ENCODE measurements at regions not wholly inside any gene's neighbourhood (a gene's known extent, or its start where the extent isn't known, plus 50 kb on each side); places are given as distances from the start of the nearest gene placed in this dataset.

DNA sequence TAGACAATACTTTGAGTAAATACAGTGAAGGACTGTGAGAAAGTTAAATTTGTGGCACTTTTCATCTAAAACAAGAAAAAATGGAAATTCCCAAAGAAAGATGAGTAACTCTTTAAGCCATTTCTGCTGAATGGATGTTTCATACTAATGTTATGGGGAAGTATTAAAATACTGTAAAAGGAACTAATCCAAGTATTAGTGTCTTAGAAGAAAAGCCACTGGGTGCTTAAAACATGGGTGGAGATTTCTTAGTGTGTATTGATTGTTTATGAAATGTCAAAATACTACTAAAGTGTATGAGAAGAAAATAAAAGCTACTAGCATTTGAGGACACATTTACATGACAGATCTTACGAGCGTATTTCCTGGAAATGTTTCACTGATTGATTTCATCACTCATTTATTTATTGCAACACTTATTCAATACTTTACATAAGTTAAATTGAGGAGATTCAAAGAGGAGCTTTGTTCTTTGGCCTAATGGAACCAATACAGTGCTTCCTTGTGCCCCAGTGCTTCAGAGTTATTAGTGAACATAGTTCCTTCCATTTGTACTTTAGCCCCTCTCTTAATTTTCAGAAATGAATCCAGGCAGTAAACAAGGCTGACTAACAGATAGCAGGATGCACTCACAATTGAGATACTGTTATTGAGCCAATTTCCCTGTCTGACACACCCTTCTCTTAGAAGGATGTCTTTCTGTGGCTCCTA lies 155.5 kb upstream of the AHR start:
- TF ChIP-seq POLR2A (IDR thresholded peaks at IDR 0.05), result no peak
- TF ChIP-seq, protein P1, sequence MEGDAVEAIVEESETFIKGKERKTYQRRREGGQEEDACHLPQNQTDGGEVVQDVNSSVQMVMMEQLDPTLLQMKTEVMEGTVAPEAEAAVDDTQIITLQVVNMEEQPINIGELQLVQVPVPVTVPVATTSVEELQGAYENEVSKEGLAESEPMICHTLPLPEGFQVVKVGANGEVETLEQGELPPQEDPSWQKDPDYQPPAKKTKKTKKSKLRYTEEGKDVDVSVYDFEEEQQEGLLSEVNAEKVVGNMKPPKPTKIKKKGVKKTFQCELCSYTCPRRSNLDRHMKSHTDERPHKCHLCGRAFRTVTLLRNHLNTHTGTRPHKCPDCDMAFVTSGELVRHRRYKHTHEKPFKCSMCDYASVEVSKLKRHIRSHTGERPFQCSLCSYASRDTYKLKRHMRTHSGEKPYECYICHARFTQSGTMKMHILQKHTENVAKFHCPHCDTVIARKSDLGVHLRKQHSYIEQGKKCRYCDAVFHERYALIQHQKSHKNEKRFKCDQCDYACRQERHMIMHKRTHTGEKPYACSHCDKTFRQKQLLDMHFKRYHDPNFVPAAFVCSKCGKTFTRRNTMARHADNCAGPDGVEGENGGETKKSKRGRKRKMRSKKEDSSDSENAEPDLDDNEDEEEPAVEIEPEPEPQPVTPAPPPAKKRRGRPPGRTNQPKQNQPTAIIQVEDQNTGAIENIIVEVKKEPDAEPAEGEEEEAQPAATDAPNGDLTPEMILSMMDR (IDR thresholded peaks at IDR 0.05 in 8 of 11, conservative IDR thresholded peaks at IDR 0.05 in 3 of 11), result no peak

Data from spleen (tissue), 7 donors.